Ovary (tissue), 3 donors: ENCODE measurements at regions not wholly inside any gene's neighbourhood (a gene's known extent, or its start where the extent isn't known, plus 50 kb on each side); places are given as distances from the start of the nearest gene placed in this dataset.

ENCODE experiments used
- EP300 ChIP-seq: sonication (generic); formaldehyde crosslinking; IDR thresholded peaks from one replicate; pipeline ENCODE4 v1.6.1; 2017; ENCODE audit warnings: antibody characterized with exemption
- POLR2A ChIP-seq: fragments of 450-650 bp; IDR thresholded peaks from one replicate; pipeline ENCODE4 v1.6.1; 2017; ENCODE audit warnings: antibody characterized with exemption, mild to moderate bottlenecking, moderate library complexity
- TF ChIP-seq, protein P1 (sequence below), 3 donors: fragments of 450-650 bp in 2 of 3; fragments of 200-600 bp in 1 of 3; IDR thresholded peaks; one replicate each; pipeline versions ENCODE4 v1.5.1 to v1.8.0; 2016 to 2022; ENCODE audit warnings: antibody characterized with exemption in 3 of 3, mild to moderate bottlenecking in 1 of 3
- donor health status: DM: no; HTN: no; CAD: no.

- no peak for TF ChIP-seq POLR2A
- TF ChIP-seq, protein P1, sequence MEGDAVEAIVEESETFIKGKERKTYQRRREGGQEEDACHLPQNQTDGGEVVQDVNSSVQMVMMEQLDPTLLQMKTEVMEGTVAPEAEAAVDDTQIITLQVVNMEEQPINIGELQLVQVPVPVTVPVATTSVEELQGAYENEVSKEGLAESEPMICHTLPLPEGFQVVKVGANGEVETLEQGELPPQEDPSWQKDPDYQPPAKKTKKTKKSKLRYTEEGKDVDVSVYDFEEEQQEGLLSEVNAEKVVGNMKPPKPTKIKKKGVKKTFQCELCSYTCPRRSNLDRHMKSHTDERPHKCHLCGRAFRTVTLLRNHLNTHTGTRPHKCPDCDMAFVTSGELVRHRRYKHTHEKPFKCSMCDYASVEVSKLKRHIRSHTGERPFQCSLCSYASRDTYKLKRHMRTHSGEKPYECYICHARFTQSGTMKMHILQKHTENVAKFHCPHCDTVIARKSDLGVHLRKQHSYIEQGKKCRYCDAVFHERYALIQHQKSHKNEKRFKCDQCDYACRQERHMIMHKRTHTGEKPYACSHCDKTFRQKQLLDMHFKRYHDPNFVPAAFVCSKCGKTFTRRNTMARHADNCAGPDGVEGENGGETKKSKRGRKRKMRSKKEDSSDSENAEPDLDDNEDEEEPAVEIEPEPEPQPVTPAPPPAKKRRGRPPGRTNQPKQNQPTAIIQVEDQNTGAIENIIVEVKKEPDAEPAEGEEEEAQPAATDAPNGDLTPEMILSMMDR (IDR thresholded peaks at IDR 0.05): no peak
- no peak for TF ChIP-seq EP300
Measured at GRCh38 chr6:21985904-21986303, 310.9 kb downstream of the PRL start.
